ENCODE measurements at regions not wholly inside any gene's neighbourhood (a gene's known extent, or its start where the extent isn't known, plus 50 kb on each side); places are given as distances from the start of the nearest gene placed in this dataset.
"Not testable (repeated sequence)": the region's sequence is repeated elsewhere in the genome, so short reads cannot be mapped to it uniquely, and the experiment has no call there.

GRCh38 chr10:57336341-57336740 lies 931.4 kb downstream of the IPMK start:
- no peak for DNase-seq (ENCODE audit: low read depth)

- DNase-seq (ENCODE audit: low read depth) = no peak
Observed at GRCh38 chr10:57334523-57334922, 933.2 kb downstream of the IPMK start.

GRCh38 chr10:57333880-57334279 lies 933.8 kb downstream of the IPMK start:
- no peak for DNase-seq (ENCODE audit: low read depth)

DNA sequence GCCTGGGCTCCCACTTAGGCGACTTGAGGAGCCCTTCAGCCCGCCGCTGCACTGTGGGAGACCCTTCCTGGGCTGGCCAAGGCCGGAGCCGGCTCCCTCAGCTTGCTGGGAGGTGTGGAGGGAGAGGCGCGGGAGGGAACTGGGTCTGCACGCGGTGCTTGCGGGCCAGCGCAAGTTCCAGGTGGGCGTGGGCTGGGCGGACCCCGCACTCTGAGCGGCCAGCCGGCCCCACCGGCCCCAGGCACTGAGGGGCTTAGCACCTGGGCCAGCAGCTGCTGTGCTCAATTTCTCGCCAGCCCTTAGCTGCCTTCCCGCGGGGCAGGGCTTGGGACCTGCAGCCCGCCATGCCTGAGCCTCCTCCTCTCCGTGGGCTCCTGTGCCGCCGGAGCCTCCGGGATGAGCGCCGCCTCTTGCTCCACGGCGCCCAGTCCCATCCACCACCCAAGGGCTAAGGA lies 946.3 kb downstream of the IPMK start:
- not testable (repeated sequence) for DNase-seq (ENCODE audit: low read depth)

DNA sequence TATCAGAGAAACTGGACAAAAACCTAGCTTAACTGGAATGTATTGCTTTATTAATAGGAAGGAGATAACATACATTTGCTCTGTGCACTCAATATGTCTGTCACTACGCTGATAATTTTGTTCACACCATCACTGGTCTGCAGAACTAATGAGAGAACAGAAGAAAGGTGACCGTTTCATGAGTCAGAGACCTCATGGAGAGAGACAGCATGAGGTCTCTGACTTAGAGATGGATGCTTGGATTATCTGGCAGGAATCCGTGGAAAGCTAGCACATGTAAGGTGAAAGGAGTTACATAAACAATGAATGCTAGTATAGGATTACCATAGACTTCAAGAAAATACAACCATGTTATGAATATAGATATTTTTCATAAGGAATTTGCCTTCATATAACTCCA lies 947.3 kb downstream of the IPMK start:
- no peak for DNase-seq (ENCODE audit: low read depth)

DNA sequence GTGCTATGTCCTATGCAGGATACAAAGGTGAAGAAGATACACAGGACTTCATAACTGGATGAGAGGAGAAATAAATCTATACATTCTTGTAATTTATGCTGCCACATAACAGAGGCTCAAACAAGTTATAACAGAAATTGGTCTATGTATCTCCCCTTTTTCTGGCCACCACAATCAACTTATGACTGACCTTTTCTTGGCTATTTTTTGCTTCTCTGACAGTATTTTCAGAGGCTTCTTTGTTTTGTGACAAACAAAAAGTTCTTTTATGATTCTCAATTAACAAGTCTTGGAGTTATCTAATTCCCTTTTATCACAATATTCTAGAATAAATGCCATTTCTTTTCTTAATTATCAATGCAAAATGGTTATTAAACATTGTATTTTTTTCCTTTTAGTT lies 953.0 kb upstream of the ZWINT start:
- no peak for DNase-seq (ENCODE audit: low read depth)

DNA sequence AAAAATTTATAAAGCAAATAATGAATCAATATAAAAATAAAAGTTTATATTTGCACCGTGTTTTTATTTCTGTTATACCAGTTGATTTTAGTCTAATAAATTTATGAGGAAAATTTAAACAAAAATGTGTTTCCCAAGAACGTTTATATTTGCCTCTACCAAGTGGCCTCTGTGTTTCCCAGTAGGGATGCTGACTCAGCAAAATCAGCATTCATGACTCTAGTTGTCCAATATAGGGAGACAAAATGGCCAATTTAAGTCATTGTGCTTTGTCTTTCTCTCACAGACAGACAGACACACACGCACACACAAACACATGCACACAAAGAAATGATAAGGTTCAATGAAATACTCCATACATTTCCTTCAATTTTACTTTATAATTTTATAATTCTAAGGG lies 942.5 kb upstream of the ZWINT start:
- no peak for DNase-seq (ENCODE audit: low read depth)

DNA sequence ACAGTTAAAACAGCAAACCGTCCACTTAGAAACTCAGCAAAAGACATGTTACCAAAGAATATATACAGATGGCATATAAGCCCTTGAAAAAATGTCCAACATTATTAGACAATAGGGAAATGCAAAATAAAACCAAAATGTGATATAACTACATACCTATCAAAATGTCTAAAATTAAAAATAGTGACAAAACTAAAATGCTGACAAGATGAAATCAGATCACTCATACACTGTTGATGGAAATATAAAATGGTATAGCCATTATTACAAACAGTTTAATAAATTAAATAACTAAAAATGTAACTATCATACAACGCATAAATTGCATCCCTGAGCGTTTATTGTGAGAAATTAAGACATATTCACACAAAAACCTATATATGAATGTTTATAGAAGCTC lies 939.7 kb upstream of the ZWINT start:
- no peak for DNase-seq (ENCODE audit: low read depth)

DNA sequence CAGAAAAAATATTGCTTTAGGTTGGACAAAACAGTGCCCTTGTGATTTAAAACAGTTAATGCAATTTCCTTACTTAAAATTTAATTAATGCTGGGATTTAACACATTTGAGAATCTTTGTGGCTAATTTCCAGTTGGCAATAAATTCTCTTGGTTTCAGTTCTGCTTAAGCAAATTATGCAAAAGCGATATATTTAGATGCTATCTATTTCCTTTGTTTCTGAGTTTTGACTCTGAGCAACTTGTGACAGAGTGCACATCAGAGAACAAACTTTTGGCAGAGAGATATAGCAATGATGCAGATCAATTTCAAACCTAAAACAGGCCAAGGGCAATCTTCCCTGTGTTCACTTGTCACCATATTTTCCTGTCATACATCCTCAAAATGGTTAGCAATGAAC lies 933.6 kb upstream of the ZWINT start:
- no peak for DNase-seq (ENCODE audit: low read depth)

DNA sequence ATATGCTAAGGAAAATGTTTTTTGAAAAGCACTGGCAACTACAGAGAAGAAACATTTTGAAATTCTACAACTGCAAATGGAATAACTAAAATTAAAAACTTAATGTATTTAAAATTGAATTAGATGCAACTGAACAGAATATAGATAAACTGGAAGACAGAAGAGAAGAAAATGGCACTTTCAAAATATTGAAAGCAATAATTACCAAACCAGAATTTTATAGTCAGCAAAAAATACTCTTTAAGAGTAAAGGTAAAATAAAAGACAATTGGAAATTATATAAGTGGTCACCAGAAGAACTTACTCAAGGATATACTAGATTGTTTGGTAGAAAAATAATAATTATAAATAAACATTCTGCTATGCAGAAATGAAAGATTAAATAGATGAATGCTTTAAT lies 927.7 kb upstream of the ZWINT start:
- no peak for DNase-seq (ENCODE audit: low read depth)

GRCh38 chr10:57262892-57263291 lies 901.8 kb upstream of the ZWINT start:
- no peak for DNase-seq (ENCODE audit: low read depth)

DNA sequence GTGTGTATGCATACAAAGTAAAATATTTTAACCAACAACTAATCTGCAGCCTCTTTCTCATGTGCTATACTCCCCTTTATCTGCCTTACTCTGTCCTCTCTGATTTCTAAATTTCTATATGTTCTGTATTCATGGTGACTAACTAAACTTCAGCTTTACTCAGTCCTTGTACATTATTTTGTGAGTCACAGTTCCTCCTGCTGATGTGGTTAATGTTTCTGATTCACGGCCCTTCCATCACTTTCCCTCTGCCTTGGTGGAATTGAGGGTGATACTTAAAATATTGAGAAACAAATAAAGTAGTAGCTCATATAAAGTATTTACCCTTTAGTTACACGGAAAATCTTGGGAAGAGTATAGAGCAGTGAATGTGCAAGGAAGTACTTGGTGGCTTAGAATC lies 899.1 kb upstream of the ZWINT start:
- no peak for DNase-seq (ENCODE audit: low read depth)

DNA sequence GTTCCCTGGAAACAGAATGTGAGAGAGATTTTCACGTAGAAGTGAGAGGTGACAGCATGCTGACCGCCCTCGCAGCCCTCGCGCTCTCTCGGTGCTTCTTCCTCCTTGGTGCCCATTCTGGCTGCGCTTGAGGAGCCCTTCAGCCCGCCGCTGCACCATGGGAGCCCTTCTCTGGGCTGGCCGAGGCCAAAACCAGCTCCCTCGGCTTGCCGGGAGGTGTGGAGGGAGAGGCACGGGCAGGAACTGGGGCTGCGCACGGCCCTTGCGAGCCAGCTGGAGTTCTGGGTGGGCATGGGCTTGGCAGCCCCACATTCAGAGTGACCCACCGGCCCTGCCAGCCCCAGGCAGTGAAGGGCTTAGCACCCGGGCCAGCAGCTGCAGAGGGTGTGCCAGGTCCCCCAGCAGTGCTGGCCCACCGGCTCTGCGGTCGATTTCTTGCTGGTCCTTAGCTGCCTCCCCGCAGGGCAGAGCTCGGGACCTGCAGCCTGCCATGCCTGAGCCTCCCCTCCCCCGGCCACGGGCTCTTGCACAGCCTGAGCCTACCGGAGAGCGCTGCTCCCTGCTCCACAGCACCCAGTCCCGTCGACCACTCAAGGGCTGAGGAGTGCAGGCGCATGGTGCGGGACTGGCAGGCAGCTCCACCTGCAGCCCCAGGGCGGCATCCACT lies 888.7 kb upstream of the ZWINT start:
- no peak for DNase-seq (ENCODE audit: low read depth)

DNA sequence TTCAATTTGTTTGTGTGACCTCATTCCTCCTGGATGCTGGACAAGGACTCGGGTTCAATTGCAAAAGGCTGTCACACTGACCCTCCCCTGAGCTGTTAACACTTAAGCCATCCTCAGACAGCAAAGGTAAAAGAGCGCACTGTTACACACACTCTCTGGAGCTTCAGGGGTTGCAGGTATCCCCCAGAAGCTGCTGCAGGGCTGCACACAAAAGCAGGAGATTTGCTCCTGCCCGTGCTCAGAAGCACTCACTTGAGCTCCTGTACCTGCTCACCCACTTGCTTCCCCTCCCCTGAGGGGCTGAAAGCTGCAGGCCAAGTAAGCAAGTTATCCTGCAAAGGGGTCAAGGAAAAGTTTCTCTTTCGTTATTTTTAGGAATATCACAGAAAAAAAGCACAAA lies 886.2 kb upstream of the ZWINT start:
- no peak for DNase-seq (ENCODE audit: low read depth)

- DNase-seq (ENCODE audit: low read depth) = no peak
Observed at GRCh38 chr10:57225920-57226319, 864.9 kb upstream of the ZWINT start.

- no peak for DNase-seq (ENCODE audit: low read depth)
Observed at GRCh38 chr10:57224811-57225210, 863.8 kb upstream of the ZWINT start.

DNA sequence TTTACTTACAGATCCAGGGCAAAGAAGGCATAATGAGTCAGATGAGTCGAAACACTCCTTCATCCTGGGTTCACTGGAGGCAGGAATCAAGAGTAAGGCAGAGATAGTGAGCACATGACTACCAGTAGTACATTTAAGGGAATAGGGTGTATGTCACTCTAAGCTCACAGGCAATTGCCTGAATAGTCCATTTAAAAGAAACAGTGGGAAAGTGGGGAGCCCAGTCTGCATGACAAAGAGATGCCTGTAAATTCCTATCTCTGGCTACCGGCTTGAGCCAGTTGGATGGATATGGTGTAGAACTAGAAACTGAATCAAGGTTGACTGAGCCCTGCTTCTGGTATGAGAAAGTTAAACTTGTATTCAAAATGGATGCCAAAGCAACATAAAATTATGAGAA lies 861.5 kb upstream of the ZWINT start:
- DNase-seq (ENCODE audit: low read depth) = no peak

GRCh38 chr10:57222129-57222528 lies 861.1 kb upstream of the ZWINT start:
- no peak for DNase-seq (ENCODE audit: low read depth)

DNA sequence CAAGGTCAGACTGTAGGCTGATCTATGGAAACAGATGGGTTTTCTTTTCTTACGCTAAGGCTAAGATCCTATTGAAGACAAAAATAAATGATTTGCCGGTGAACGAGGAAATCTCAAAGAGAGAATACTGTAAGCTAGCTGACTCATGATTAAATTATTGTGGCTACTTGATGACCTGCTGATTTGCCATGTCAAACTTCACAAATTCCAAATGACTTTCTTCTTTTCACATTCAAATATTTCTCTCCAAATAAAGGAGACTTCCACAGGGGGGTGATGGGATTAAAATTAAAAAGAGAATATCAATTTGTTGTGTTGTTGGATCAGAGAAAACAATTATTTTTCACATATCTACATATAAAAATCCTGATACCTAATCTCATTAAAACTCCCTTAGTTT lies 860.6 kb upstream of the ZWINT start:
- no peak for DNase-seq (ENCODE audit: low read depth)

GRCh38 chr10:57218382-57218781 lies 857.3 kb upstream of the ZWINT start:
- no peak for DNase-seq (ENCODE audit: low read depth)

DNA sequence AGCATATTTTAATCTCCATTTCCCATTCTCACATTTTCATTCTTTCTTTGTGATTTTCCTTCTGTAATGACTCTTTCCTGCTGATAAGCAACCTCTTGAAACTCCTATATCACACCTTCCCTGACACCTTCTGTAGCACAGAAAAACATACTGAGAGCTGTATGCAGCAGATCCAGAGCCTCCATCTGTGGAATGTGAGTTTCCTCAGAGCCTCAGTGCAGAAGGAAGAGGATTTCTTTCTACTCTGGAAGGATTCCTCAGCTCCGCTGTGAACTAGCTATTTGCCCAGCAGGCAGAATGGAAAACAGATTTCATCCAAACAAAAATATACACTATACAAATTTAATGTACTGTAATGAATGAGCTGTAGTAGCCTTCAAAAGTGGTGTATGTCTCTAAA lies 841.3 kb upstream of the ZWINT start:
- no peak for DNase-seq (ENCODE audit: low read depth)

- no peak for DNase-seq (ENCODE audit: low read depth)
Observed at GRCh38 chr10:57188846-57189245, 827.8 kb upstream of the ZWINT start.

- no peak for DNase-seq (ENCODE audit: low read depth)
Observed at GRCh38 chr10:57186201-57186600, 825.1 kb upstream of the ZWINT start.

- DNase-seq (ENCODE audit: low read depth) = no peak
Observed at GRCh38 chr10:57169597-57169996, 808.5 kb upstream of the ZWINT start.

All from activated T-cell treated with anti-CD3 and anti-CD28 coated beads for 48 hours (primary cell).